CD4-positive, alpha-beta T cell (primary cell): ENCODE measurements at regions not wholly inside any gene's neighbourhood (a gene's known extent, or its start where the extent isn't known, plus 50 kb on each side); places are given as distances from the start of the nearest gene placed in this dataset.

Experiments
- ATAC-seq: fragments of 200-7000 bp; cut with Tn5 transposase; one replicate; pipeline ENCODE4 v1.10.0; 2022; ENCODE audit warnings: mild to moderate bottlenecking; ENCODE audit not compliant: poor library complexity
- CTCF ChIA-PET: fragments of 350-600 bp; sonication (Branson Sonifier 250); formaldehyde crosslinking; loops from one replicate; lab custom pipeline; 2021; ENCODE audit warnings: antibody characterized with exemption, inconsistent platforms; lab: Charles Lee
- POLR2A ChIA-PET: fragments of 350-600 bp; sonication (Branson Sonifier 250); formaldehyde crosslinking; loops from one replicate; lab custom pipeline; 2021; ENCODE audit warnings: antibody characterized with exemption, inconsistent platforms; lab: Charles Lee
- DNase-seq, 14 experiments: peaks; one replicate each; pipeline ENCODE4 v3.0.0-alpha.2; 2013 to 2020; ENCODE audit warnings: mixed read lengths in 2 of 14
- H3K27ac ChIP-seq, 2 donors: one replicate each; pipeline versions ENCODE4 v1.5.1 to v1.7.0; 2013; ENCODE audit warnings: low read length in 2 of 2, low read depth in 1 of 2, mild to moderate bottlenecking in 1 of 2
- H3K27me3 ChIP-seq, 2 experiments: 1 replicate in 1 of 2; 2 replicates in 1 of 2; pipeline versions ENCODE4 v1.6.1 to v1.7.0; 2013; ENCODE audit warnings: low read length in 2 of 2, control low read depth in 1 of 2, mild to moderate bottlenecking in 1 of 2, moderate library complexity in 1 of 2; ENCODE audit not compliant: insufficient read depth in 2 of 2, control insufficient read depth in 1 of 2
- H3K36me3 ChIP-seq: one replicate; pipeline ENCODE4 v1.6.1; 2013; ENCODE audit warnings: low read length, control low read depth; ENCODE audit not compliant: insufficient read depth
- H3K4me1 ChIP-seq: one replicate; pipeline ENCODE4 v1.6.1; 2013; ENCODE audit warnings: low read length, control low read depth; ENCODE audit not compliant: insufficient read depth
- H3K4me3 ChIP-seq: one replicate; pipeline ENCODE4 v1.5.1; 2013; ENCODE audit warnings: mild to moderate bottlenecking, low read length, moderate library complexity
- H3K9me3 ChIP-seq, 2 experiments: 1 replicate in 1 of 2; 2 replicates in 1 of 2; pipeline versions ENCODE4 v1.6.1 to v1.7.0; 2013; ENCODE audit warnings: low read length in 2 of 2, mild to moderate bottlenecking in 2 of 2, control low read depth in 1 of 2, moderate library complexity in 1 of 2; ENCODE audit not compliant: control insufficient read depth in 1 of 2, insufficient read depth in 1 of 2
- H3K27ac Mint-ChIP-seq: one replicate; pipeline ENCODE4 v1.8.0; 2020; ENCODE audit warnings: mixed read lengths
- H3K27me3 Mint-ChIP-seq: one replicate; pipeline ENCODE4 v1.8.0; 2021; ENCODE audit warnings: mixed read lengths
- H3K36me3 Mint-ChIP-seq: one replicate; pipeline ENCODE4 v1.8.0; 2021; ENCODE audit warnings: low read depth, mixed read lengths
- H3K4me1 Mint-ChIP-seq: one replicate; pipeline ENCODE4 v1.8.0; 2021; ENCODE audit warnings: low read depth, mixed read lengths
- H3K4me3 Mint-ChIP-seq: one replicate; pipeline ENCODE4 v1.8.0; 2020; ENCODE audit warnings: mild to moderate bottlenecking, mixed read lengths
- H3K9me3 Mint-ChIP-seq: one replicate; pipeline ENCODE4 v1.8.0; 2020; ENCODE audit warnings: mixed read lengths
- intact Hi-C, 2 experiments: fragments of 100-400 bp; cut with DNase I in 1 of 2; cut with micrococcal nuclease in 1 of 2; formaldehyde crosslinking; loops; one replicate each; pipeline versions ENCODE4 v1.15.1 to v1.9.0; 2023 to 2025; cut with DNase I, micrococcal nuclease
- TF ChIP-seq, protein P1 (sequence below): fragments of 200-600 bp; IDR thresholded peaks from one replicate; pipeline ENCODE4 v1.8.0; 2022; ENCODE audit warnings: antibody characterized with exemption, mild to moderate bottlenecking

GRCh38 chr4:112898357-112899141, 150.9 kb upstream of the ANK2 start:
- TF ChIP-seq, protein P1, sequence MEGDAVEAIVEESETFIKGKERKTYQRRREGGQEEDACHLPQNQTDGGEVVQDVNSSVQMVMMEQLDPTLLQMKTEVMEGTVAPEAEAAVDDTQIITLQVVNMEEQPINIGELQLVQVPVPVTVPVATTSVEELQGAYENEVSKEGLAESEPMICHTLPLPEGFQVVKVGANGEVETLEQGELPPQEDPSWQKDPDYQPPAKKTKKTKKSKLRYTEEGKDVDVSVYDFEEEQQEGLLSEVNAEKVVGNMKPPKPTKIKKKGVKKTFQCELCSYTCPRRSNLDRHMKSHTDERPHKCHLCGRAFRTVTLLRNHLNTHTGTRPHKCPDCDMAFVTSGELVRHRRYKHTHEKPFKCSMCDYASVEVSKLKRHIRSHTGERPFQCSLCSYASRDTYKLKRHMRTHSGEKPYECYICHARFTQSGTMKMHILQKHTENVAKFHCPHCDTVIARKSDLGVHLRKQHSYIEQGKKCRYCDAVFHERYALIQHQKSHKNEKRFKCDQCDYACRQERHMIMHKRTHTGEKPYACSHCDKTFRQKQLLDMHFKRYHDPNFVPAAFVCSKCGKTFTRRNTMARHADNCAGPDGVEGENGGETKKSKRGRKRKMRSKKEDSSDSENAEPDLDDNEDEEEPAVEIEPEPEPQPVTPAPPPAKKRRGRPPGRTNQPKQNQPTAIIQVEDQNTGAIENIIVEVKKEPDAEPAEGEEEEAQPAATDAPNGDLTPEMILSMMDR: no peak
- DNase-seq (no peak), ATAC-seq (no peak)
- ChIA-PET POLR2A (no interaction called here), CTCF (no interaction called here)
- H3K27me3 Mint-ChIP-seq: peaks cover 44% of the 10 kb centered on the region
- H3K36me3 Mint-ChIP-seq: no peaks in the 10 kb centered on the region
- H3K27ac Mint-ChIP-seq: no peak overlapping the region
- Histone ChIP-seq H3K36me3 (no peaks in the 10 kb centered on the region), H3K4me1 (no peaks in the 10 kb centered on the region), H3K27me3 (peaks cover 0 to 4% of the 10 kb centered on the region in 2 experiments), H3K9me3 (no peaks in the 10 kb centered on the region), H3K4me3 (no peak overlapping the region), H3K27ac (no peak overlapping the region)
- intact Hi-C loops: no loop called here
- no peaks in the 10 kb centered on the region for H3K9me3 Mint-ChIP-seq
- H3K4me1 Mint-ChIP-seq: no peaks in the 10 kb centered on the region
- no peak overlapping the region for H3K4me3 Mint-ChIP-seq

- ChIA-PET CTCF (no interaction called here), POLR2A (no interaction called here)
- Histone ChIP-seq H3K27ac (no peak overlapping the region), H3K36me3 (no peaks in the 10 kb centered on the region), H3K9me3 (no peaks in the 10 kb centered on the region), H3K27me3 (peaks cover 0 to 4% of the 10 kb centered on the region in 2 experiments), H3K4me3 (no peak overlapping the region), H3K4me1 (no peaks in the 10 kb centered on the region)
- Mint-ChIP-seq H3K9me3 (no peaks in the 10 kb centered on the region), H3K27ac (no peak overlapping the region), H3K27me3 (peaks cover 40% of the 10 kb centered on the region), H3K36me3 (no peaks in the 10 kb centered on the region), H3K4me3 (no peak overlapping the region), H3K4me1 (no peaks in the 10 kb centered on the region)
- TF ChIP-seq, protein P1: no peak
- DNase-seq: no peak
- no peak for ATAC-seq
- intact Hi-C loops: no loop called here
Observed at GRCh38 chr4:112900416-112900815, 149.0 kb upstream of the ANK2 start.

- Mint-ChIP-seq H3K27ac (no peak overlapping the region), H3K4me1 (no peaks in the 10 kb centered on the region), H3K9me3 (no peaks in the 10 kb centered on the region), H3K4me3 (no peak overlapping the region), H3K36me3 (no peaks in the 10 kb centered on the region), H3K27me3 (peaks cover 33% of the 10 kb centered on the region)
- ChIA-PET POLR2A (no interaction called here), CTCF (no interaction called here)
- intact Hi-C loops: no loop called here
- Histone ChIP-seq H3K27me3 (peaks cover 0 to 4% of the 10 kb centered on the region in 2 experiments), H3K27ac (no peak overlapping the region), H3K9me3 (no peaks in the 10 kb centered on the region), H3K4me1 (no peaks in the 10 kb centered on the region), H3K4me3 (no peak overlapping the region), H3K36me3 (no peaks in the 10 kb centered on the region)
- ATAC-seq (no peak), DNase-seq (no peak)
- TF ChIP-seq, protein P1: no peak
Observed at GRCh38 chr4:112901962-112902411, 147.5 kb upstream of the ANK2 start.
